ENCODE measurements at regions not wholly inside any gene's neighbourhood (a gene's known extent, or its start where the extent isn't known, plus 50 kb on each side); places are given as distances from the start of the nearest gene placed in this dataset.

DNA sequence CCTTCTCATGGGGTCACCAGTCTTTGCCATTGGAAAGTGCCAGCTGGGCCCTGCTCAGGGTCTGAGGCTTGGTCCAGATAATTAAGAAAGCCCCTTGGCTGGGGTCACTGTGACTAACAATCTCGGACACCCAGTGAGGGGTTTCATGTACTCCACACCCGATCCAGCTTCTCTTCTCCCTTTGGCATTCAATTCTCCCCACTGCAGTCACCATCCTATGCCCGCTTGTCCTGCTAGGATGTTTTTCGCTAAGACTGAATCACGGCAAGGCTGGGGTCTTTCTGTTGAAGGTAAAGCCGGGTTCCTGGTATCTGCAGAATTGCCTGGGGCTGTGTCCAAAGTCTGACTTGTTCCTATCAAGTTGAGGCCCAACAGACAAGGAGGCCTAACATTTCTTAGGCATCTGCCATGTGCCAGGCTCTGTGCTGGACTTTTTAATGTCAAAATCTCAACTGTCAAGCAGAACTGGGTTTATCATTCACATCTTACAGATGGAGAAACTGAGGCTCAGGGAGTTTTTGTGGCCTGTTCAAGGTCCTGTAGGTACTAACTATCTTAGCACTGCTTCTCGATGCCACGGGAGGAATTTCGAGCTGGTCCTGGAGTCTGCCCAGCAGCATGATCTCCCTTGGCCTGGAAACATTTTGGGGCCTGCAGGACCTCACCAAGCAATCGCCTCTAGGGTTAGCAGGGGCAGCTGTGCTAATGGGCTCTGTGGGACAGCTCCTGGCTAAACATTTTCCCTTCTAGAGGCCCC, 142.0 kb upstream of the ALDH1B1 start:
- Histone ChIP-seq H3K4me1 (ENCODE audit: low read depth) (no peaks in the 10 kb centered on the region), H3K4me3 (no peak overlapping the region), H3K36me3 (ENCODE audit: low read depth) (no peaks in the 10 kb centered on the region), H3K9me3 (no peaks in the 10 kb centered on the region)
- ATAC-seq (no peak), DNase-seq (no peak)
- intact Hi-C loops (cut with DNase I, micrococcal nuclease), result no loop called here
- TF ChIP-seq, protein P1, sequence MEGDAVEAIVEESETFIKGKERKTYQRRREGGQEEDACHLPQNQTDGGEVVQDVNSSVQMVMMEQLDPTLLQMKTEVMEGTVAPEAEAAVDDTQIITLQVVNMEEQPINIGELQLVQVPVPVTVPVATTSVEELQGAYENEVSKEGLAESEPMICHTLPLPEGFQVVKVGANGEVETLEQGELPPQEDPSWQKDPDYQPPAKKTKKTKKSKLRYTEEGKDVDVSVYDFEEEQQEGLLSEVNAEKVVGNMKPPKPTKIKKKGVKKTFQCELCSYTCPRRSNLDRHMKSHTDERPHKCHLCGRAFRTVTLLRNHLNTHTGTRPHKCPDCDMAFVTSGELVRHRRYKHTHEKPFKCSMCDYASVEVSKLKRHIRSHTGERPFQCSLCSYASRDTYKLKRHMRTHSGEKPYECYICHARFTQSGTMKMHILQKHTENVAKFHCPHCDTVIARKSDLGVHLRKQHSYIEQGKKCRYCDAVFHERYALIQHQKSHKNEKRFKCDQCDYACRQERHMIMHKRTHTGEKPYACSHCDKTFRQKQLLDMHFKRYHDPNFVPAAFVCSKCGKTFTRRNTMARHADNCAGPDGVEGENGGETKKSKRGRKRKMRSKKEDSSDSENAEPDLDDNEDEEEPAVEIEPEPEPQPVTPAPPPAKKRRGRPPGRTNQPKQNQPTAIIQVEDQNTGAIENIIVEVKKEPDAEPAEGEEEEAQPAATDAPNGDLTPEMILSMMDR (IDR thresholded peaks at IDR 0.05), result no peak

DNA sequence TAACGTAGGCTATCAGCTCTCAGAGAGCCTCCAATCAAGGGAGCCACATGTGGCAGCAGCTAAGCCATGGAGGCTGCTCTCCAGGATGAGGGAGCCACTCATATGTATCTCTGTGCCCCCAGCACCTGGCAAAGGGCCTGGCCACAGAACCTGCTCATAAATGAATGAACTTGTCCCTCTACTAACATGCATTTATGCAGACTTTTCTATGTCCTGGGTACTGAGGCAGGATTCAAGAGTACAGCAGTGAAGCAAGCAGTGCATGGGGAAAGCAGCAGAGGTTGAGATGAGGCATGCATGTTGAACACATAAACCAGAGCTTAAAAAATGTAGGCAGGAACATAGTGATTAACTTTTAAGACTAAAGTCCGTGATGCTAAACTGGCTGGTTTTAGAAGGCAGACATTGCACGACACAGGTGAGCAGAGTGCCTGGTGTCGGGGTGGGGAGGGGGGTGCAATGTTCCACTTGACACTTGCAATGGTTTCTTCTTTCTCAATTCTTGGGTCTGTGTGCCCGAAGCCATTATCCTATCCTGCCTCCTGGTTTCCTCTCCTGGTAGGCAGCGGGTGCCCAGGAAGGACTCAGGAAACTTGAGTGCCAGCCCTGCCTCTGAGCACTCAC, 142.8 kb upstream of the ALDH1B1 start:
- Histone ChIP-seq H3K4me1 (ENCODE audit: low read depth) (no peaks in the 10 kb centered on the region), H3K36me3 (ENCODE audit: low read depth) (no peaks in the 10 kb centered on the region), H3K4me3 (no peak overlapping the region), H3K9me3 (no peaks in the 10 kb centered on the region)
- ATAC-seq, result no peak
- intact Hi-C loops (cut with DNase I, micrococcal nuclease), result no loop called here
- no peak for DNase-seq
- TF ChIP-seq, protein P1 (IDR thresholded peaks at IDR 0.05), result no peak

DNA sequence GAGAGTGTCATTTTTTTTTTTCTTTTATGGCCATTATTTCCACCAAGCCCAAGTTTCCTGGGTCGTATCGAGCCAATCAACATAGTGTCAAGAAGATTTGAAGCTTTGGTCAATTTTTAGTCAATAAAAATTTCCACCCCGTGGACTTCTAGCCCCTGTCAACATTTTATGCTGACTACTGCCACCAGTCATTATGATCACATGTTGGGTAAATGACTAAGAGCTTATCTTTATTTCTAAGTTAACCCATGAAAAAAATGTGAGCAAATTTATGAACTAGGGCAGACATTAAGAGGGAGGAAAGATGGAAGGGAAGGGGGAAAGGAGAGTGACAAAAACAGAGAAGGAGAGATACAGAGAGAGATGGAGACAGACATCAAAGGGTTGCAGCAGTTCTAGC, 143.5 kb upstream of the ALDH1B1 start:
- TF ChIP-seq, protein P1 (IDR thresholded peaks at IDR 0.05), result no peak
- DNase-seq (no peak), ATAC-seq (no peak)
- intact Hi-C loops (cut with DNase I, micrococcal nuclease), result no loop called here
- Histone ChIP-seq H3K4me3 (no peak overlapping the region), H3K4me1 (ENCODE audit: low read depth) (no peaks in the 10 kb centered on the region), H3K36me3 (ENCODE audit: low read depth) (no peaks in the 10 kb centered on the region), H3K9me3 (no peaks in the 10 kb centered on the region)

DNA sequence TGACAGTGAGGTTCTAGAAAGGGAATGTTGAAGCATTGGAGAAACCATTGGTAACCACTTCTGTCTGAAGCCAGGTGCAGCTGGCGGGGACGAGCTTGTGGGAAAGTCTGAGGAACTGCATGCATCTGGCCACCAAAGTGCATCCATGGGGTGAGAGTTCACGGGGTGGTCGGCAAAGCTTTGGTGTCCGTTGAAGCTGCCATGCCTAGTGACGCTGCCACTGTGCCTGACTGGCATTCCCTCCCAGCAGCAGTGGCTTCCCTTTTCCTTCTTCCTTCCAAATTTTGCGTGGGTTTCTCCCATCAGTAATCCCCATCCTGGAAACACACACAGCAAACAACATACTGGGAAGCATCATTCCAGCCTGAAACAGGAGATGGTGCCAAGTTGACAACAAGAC, 145.7 kb upstream of the ALDH1B1 start:
- no peak for ATAC-seq
- H3K9me3 ChIP-seq, result no peaks in the 10 kb centered on the region
- no peaks in the 10 kb centered on the region for H3K4me1 ChIP-seq (ENCODE audit: low read depth)
- TF ChIP-seq, protein P1 (IDR thresholded peaks at IDR 0.05), result no peak
- DNase-seq, result no peak
- H3K4me3 ChIP-seq, result no peak overlapping the region
- no peaks in the 10 kb centered on the region for H3K36me3 ChIP-seq (ENCODE audit: low read depth)
- intact Hi-C loops (cut with DNase I, micrococcal nuclease), result no loop called here

DNA sequence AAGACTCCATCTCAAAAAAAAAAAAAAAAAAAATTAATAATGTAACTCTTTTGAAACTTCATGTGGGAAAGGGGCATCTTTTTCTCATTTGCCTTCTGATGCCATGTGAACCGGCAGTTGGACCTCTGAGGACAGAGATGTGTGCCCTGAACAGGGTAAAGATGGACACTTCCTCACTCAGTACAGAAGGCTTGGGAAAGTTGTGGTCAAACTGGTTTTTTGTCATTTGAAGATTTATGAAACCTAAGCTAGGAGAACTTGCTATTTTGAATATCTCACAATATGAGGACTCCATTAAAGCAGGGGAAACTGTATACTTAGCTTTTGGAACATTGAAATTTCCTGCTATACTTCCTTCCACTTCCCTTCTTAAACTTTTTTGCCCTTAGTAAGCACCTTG, 147.5 kb upstream of the ALDH1B1 start:
- H3K4me3 ChIP-seq, result no peak overlapping the region
- no peaks in the 10 kb centered on the region for H3K9me3 ChIP-seq
- intact Hi-C loops (cut with DNase I, micrococcal nuclease), result no loop called here
- TF ChIP-seq, protein P1 (IDR thresholded peaks at IDR 0.05), result no peak
- no peak for ATAC-seq
- H3K4me1 ChIP-seq (ENCODE audit: low read depth), result no peaks in the 10 kb centered on the region
- no peaks in the 10 kb centered on the region for H3K36me3 ChIP-seq (ENCODE audit: low read depth)
- DNase-seq, result no peak

Measured in mucosa of descending colon (tissue), 3 donors.